HG03342 (cell line): ENCODE measurements at regions not wholly inside any gene's neighbourhood (a gene's known extent, or its start where the extent isn't known, plus 50 kb on each side); places are given as distances from the start of the nearest gene placed in this dataset.
"Not testable (repeated sequence)": the region's sequence is repeated elsewhere in the genome, so short reads cannot be mapped to it uniquely, and the experiment has no call there.

Source experiments
- ATAC-seq: cut with Tn5 transposase; IDR thresholded peaks from one replicate; pipeline ENCODE4 v1.9.1; 2021; ENCODE audit warnings: mild to moderate bottlenecking, moderate library complexity; ENCODE audit not compliant: unreplicated experiment

DNA sequence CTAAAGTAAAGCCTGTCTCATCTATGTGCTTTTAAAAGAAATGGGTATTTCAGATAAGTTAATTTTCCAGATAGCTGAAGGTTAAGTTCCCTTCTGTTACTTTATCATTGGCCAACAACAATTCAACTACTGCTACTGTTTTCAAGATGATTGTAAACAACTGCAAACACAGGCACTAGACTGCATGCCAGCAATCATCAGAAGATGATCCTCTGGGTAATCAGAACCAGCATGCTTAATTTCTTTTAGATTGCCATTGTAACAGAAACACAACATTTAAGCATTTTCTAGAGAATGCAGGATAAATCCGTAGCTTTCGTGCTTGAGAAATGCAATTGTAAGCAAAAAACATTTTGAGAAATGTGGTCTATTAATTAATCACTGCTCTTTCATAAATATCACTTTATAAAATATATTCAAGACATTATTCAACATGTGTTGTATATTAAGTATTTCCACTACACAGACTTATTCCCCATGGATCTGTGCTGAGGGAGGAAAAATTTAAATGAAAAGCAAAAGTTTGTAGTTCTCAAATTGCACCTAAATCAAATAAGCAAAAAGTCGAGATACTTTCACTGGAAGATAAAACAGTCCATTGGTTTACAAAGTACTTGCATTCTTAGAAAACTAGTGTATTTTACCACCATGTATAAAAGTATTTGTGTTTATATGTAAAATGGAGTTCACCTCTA is 133.7 kb downstream of the ATL2 start:
- ATAC-seq: no peak

DNA sequence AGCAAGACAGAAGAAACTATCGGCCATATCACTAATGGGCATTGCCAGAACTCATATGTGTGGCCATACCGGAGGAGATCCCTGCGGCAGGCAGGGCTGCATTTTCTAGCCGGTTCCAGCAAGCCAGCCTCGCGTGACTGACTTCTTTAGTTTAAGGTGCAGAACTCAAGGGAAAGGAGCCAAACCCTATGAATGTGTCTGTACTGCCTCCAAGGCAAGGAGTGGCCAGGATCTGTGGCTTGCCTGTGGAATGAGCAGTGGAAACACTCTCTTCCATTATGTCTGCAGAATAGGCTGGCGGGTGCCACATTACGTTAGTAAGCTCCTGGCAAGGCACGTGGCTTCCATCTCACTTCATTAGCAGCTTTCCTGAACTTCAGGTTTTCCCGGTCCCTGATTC is 137.6 kb downstream of the ATL2 start:
- no peak for ATAC-seq

DNA sequence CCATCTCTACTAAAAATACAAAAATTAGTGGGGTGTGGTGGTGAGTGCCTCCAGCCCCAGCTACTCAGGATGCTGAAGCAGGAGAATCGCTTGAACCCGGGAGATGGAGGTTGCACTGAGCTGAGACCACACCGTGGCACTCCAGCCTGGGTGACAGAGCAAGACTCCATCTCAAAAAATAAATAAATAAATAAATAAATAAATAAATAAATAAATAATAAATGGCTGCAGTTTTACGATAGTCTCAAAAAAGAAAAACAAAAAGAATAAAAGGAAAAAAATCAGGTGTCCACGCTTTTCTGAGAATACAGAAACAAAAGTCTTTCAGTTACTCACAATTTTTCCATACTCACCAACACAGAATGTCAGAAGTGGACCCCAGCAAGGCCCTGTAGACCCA is 138.4 kb downstream of the ATL2 start:
- ATAC-seq: not testable (repeated sequence)

DNA sequence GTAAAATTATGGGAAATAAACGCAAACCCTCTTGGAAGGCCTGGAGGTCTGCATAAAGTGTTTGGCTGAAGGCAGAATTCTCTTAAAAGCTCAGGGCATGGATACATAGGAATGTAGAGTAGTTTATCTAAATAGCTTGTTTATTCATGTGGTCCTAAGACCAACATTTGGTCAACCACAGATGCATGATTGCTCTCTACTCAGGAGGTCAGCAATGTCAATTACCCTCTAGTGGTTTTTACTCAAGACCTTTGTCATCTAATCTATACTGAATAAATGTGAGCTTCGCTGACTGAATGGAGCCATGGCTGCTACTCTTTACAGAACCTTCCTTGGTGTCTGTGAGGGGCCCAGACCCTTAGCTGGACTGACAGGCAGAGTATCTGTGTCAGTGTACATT is 139.8 kb downstream of the ATL2 start:
- no peak for ATAC-seq

DNA sequence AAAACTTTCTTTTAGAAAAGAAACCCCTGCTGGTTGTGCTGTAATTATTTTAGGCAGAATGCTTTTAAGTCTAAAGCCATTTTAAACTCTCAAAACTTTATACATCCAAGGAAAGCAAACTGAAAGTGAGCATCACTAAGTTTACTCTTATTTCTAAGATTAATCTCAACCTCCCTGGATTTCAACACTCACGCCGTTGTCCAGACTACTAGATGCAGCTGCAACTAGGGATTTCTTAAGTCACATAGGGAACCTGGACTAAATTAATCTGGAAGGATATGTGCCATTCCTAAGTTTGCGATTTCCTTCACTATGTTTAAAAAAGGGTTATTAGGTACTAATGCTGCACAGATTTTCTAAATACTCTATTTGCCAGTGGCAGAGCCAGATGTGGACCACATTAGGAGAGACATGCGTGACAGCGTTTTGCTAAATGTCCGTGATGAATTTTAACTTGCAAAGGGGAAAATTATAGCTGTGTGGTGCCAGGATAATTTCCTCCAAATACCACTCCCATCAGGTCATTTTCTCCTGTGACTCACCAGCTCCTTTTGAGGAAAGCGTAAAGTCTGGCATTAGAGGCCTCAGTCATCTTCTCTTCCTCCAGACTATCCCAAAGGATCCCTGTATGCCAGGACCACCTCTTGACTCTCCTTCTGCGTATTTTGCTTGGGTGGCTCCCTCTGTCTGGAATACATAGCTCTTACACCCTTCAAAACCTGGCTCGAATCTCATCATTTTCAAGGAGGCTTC is 143.7 kb downstream of the ATL2 start:
- no peak for ATAC-seq

DNA sequence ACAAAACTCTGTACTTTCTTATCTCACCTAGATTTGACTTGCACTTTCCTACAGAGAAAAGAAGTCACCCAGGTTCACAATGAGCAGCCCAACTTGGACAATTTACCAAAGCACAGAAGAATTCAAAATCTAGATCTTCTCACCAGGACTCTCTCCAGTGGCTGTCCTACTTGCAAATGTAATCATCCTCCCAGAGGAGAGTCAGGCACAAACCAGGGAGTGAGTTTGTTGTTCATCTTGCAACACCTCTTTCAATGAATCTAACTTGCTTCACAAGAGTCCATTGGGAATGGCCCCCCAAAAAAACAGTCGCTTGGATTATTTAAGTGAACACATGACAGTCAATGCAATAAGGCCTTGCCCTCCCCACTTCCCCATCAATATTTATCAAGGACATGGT is 144.6 kb downstream of the ATL2 start:
- ATAC-seq: no peak

DNA sequence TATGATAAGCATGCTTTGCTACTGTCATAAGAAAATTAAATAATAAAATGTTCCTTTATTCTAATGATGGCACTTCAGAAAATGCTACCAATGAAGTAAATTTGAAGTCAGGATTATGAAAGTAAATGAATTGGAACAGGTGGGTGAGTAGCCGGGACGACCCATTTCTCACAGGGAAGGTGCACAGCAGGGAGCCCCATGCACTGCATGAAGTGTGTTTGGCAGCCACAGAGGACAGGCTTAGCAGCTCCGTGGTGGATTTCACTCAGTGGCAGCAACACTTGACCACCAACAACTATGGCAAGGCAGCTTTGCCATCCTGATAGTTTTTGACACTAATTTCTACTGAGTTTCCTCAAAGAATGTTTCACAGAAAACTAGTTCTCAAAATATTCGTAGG is 146.3 kb downstream of the ATL2 start:
- no peak for ATAC-seq

DNA sequence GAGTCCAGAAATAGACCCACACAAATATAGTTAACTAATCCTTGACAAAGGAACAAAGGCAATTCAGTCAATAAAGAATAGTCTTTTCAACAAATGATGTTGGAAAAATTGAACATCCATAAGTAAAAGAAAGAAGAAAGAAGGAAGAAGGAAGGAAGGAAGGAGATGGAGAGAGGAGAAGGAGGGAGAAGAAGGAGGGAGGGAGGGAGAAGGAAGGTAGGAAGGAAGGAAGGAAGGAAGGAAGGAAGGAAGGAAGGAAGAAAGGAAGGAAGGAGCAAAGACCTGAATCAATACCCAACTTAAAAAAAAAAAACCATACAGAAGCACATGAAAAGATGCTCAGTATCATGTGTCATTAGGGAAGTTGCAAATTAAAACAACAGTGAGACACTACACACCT is 148.3 kb downstream of the ATL2 start:
- ATAC-seq: no peak

DNA sequence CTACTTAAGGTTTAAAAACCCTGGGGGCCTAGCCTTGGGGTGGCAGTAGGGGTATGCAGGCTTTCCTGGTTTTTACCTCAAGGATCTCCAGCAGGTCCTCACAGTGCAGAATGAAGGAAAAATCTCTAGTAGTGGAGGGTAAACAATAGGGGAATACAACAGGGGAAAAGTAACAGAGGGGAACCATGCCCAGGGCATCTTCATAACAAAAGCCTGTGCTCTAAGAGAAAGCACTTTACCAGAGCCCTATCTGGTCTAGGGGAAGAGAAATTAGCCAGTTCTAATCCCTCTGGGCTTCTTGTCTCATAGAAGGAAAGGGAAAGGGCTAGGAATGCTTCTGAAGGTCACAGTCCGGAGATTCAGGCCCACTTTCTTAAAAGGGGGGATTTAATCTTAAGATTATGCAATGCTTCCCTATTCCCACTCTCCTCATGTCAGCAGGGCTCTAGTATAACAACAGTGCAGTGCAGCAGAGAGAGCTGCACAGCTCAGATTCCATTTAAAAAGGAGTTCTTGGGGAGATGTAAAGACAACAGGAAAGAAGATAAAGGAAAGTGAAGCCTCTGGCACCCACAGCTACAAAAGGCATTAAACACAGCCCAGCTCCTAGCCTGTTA is 149.0 kb upstream of the CYP1B1 start:
- ATAC-seq: no peak

DNA sequence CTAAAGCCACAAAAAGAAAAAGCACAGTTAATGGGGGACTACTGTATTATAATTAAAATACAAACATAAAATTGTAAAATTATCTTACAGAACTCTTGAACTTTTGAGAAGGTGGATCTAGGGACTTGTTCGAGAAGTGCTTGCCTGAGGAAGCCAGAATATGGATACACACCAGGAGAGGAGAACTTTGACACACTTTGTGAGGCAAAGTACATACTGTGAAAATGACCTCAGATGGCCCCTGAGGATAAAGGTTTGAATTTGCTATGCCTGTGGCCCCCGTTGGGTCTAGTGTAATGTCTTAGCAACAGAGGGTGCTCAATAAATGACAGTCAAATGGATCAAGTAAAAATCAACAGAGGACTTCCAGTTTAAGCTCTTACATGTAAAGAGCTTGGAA is 148.2 kb upstream of the CYP1B1 start:
- no peak for ATAC-seq

DNA sequence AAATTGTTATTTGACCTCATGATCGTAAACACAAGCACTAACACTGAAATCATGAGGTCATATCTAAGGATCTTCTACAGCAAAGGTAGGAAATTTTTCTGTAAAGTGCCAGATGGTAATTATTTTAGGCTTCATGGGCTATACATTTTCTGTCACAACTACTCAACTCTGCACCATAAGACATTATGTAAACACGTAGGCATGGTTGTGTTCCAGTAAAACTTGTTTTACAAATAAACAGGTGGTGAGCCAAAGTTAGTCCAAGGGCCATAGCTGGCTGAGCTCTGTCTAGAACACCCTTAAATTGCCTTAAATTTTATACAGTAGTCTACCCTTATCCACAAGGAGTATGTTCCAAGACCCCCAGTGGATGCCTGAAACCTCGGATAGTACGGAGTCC is 147.3 kb upstream of the CYP1B1 start:
- ATAC-seq: no peak

DNA sequence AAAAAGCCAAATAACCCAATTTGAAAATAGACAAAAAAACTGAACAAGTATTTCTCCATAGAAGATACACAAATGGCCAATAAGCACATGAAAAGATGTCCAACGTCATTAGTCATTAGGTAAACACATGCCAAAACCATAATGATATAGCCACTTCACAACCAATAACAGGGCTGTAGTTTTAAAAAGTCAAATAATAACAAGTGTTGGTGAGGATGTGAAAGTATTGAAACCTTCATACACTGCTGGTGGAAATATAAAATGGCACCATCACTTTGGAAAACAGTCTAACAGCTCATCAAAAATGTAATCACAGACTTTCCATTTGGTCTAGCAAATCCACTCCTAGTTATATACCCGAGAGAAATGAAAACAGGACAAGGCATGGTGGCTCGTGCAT is 144.2 kb upstream of the CYP1B1 start:
- no peak for ATAC-seq

DNA sequence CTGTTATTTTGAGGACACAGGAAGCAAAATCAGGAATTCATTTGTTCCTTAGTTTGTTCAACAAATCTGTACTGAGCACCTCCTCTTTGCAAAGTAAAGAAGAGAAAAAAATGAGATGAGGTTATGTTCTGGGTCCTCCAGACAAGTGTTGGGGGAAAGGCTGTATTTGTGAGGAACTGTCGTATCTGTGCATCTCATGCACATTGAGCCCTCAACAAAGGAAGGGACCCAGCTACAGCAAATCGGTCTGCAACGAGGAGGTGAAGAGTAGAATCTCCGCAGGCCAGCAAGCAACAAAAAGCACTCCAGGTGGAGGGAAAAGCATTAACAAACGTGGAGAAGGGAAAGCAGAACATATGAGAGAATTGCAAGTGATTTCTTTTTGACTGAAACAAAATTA is 143.0 kb upstream of the CYP1B1 start:
- no peak for ATAC-seq

DNA sequence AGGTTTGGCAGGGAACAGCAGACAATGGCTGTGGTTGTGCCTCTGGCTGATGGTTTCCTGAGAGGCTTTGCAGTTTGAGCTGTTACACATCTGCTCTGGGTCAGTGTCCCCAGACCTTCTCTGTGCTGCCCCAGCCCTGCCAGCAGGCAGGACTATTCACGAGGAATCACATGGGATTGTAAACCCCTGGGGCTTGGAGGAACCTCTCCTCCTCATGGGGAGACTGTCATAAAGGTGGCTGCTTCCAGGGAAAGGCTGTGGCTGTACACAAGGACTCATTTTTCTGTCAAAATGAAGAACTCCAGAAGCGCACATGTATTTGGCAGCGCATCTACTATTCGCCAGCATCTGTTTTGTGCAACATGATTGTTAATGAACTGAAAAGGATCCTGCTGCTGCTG is 142.6 kb upstream of the CYP1B1 start:
- no peak for ATAC-seq

DNA sequence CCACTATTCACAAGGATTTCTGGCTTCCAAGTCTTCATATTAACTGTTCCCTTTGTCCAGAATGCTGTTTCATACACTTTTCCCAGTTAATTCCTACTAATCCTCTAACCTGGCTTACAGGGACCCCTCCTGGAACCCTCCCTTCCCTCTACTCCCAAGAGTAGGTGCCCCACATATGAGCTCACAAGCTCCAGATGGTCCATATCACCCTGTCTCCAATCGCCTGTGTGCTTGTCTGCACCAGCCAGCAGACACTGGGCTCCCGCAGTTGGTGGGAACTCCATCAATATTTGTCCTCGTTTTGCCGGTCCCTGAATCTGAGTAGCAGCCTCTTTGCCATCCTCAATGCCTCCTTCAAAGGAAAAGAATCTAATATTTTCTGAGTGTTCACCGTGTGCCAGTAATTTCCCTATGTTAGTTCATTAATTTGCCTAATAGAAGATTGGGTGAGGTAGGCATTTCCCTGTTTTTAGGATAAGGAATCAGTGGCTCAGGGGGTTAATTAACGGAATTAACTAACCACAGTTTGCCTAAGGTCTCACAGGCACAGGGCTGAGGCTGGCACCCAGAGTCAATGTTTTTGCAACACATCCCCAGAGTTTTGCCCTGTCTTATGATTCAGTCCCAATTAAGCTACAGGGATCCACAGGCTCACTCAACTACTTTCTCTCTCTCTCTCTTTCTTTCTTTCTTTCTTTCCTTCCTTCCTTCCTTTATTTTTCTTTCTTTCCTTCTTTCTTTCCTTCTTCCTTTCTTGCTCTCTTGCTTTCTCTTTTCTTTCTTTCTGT is 141.6 kb upstream of the CYP1B1 start:
- ATAC-seq: no peak

DNA sequence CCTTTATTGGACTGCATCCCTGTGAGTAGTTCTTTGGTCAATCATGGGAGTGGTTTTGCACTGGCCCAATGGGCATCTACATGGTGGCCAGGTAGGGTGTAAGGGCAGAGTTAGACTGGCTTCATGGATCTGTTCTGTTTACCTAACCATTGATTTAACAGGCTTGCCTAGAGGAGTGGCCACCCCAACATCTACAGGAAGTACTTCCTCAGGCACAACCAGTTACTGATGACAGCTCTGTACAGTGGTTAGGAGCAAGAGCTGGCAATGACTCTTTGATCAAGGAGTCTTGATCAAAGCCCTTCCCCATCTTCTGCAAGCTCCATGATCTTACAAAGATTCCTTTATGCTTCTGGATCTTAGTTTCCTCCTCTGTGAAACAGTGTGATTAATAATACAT is 140.9 kb upstream of the CYP1B1 start:
- no peak for ATAC-seq

DNA sequence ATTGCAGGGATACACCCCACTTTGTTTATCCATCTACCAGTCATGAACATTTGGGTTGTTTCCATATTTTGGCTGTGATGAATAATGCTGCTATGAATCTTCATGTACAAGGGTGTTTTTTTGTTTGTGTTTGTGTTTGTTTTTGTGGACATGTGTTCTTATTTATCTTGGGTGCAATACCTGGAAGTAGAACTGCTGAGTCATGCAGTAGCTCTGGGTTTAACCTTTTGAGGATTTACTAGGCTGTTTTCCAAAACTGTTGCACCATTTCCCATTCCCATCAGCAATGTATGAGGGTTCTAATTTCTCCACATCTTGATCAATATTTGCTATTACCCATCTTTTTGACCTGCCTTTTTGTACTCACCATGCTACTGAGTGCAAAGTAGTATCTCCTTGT is 140.0 kb upstream of the CYP1B1 start:
- no peak for ATAC-seq

DNA sequence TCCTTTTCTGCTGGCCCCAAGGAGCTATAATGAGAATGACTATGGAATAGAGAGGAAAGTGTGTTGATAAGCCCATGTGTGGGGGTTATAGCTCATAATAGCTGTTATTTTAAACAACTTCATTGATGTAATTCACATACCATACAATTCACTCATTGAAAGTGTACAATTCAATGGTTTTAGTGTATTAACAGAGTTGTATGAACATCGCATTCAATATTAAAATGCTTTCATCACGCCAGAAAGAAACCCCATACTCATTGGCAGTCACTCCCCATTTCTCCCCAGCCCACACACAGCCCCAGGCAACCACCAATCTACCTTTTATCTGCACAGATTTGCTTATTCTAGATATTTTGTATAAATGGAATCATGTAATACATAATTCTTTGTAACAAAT is 139.6 kb upstream of the CYP1B1 start:
- ATAC-seq: no peak

DNA sequence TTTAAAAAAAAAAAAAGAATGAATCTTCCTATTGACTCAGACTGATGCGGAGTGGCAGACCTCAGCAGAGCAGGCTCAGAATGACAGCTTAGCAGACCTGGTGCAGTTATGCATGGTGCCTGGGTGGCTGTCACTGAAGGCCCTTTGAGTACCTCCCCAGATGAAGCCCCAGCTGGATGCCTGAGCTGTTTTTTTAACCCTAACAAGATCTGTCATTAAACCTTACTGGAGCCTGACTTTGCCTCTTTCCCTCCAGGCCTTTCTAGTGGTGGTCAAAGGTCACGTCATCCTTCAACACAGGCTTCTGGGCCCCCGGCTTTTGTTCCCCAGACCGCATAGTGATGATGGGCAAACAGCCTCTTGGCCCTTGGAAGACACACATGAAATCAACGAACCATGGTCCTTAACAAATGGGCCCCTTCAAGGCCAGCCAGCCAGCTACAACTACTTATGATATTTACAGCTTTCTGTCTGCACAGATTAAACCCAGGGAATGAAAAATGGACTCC is 138.3 kb upstream of the CYP1B1 start:
- no peak for ATAC-seq

DNA sequence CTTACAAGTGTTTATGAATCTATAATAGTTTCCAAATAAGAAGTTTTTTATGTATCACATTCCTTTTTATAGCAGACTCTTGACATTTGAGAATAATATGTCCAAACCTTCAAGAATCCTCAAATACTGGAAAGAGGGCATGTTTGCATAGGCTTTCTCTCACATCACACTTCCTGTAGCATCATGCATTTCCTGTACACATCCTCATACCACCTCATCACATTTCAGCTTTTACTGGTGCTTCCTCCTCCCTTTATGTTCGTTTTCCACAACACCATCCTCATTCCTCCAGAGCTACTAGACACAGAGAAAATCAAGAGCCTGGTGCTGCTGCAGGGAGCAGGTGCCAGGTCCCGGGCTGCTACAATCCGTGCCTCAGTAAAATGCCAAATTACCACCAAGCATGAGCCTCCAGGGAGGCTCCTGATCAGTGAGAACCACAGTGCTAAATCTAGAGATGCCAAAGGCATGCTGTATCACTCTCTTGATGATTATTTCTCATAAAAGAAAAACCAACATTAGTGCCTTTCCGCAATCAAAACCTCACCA is 137.7 kb upstream of the CYP1B1 start:
- no peak for ATAC-seq

DNA sequence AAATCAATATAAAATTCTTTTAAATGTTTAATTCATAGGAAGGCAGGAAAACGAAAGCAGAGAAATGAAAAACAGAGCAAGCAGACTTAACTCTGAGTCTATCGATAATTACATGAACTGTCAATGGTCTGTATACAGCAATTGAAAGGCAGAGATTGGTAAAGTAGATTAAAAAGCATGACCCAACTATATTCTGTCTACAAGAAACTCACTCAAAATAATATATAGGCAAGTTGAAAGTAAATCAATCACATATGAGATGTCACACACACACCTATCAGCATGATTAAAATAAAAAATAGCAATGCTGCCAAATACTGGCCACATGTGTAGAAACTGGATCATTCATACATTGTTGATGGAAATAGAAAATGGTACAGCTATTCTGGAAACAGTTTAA is 136.4 kb upstream of the CYP1B1 start:
- ATAC-seq: no peak
